CD1c-positive myeloid dendritic cell (primary cell): ENCODE measurements at regions not wholly inside any gene's neighbourhood (a gene's known extent, or its start where the extent isn't known, plus 50 kb on each side); places are given as distances from the start of the nearest gene placed in this dataset.

Experiments
- DNase-seq: peaks from one replicate; pipeline ENCODE4 v3.0.0-alpha.2; 2016; ENCODE audit errors: extremely low spot score

- no peak for DNase-seq
Measured at GRCh38 chr13:107573184-107573583, 642.2 kb downstream of the LIG4 start.

GRCh38 chr13:107572156-107572555 lies 643.2 kb downstream of the LIG4 start:
- no peak for DNase-seq

GRCh38 chr13:107568181-107568580 lies 647.2 kb downstream of the LIG4 start:
- DNase-seq: no peak

GRCh38 chr13:107563099-107563925 lies 652.0 kb downstream of the LIG4 start:
- no peak for DNase-seq

GRCh38 chr13:107562203-107562602 lies 653.1 kb downstream of the LIG4 start:
- DNase-seq: no peak

GRCh38 chr13:107554460-107554859 lies 660.9 kb downstream of the LIG4 start:
- no peak for DNase-seq

- no peak for DNase-seq
Measured at GRCh38 chr13:107553838-107554237, 661.5 kb downstream of the LIG4 start.

GRCh38 chr13:107551521-107551920 lies 663.8 kb downstream of the LIG4 start:
- no peak for DNase-seq

GRCh38 chr13:107548338-107548737 lies 667.0 kb downstream of the LIG4 start:
- DNase-seq: no peak

- no peak for DNase-seq
Measured at GRCh38 chr13:107545946-107546502, 669.3 kb downstream of the LIG4 start.

GRCh38 chr13:107534548-107534947 lies 680.8 kb downstream of the LIG4 start:
- no peak for DNase-seq

GRCh38 chr13:107531816-107532215 lies 683.5 kb downstream of the LIG4 start:
- DNase-seq: no peak

- no peak for DNase-seq
Measured at GRCh38 chr13:107531180-107531579, 684.2 kb downstream of the LIG4 start.

GRCh38 chr13:107529035-107529434 lies 686.3 kb downstream of the LIG4 start:
- no peak for DNase-seq

GRCh38 chr13:107518780-107519179 lies 696.6 kb downstream of the LIG4 start:
- DNase-seq: no peak

GRCh38 chr13:107518292-107518691 lies 697.0 kb downstream of the LIG4 start:
- no peak for DNase-seq

GRCh38 chr13:107516517-107516916 lies 698.8 kb downstream of the LIG4 start:
- DNase-seq: no peak

- DNase-seq: no peak
Measured at GRCh38 chr13:107512551-107512950, 702.8 kb downstream of the LIG4 start.

GRCh38 chr13:107497661-107498060 lies 717.7 kb downstream of the LIG4 start:
- DNase-seq: no peak

- no peak for DNase-seq
Measured at GRCh38 chr13:107493266-107493665, 722.1 kb downstream of the LIG4 start.

- DNase-seq: no peak
Measured at GRCh38 chr13:107482688-107483087, 732.6 kb downstream of the LIG4 start.

GRCh38 chr13:107480130-107480529 lies 735.2 kb downstream of the LIG4 start:
- no peak for DNase-seq

GRCh38 chr13:107477772-107478379 lies 737.5 kb downstream of the LIG4 start:
- DNase-seq: no peak
